Stimulated activated CD8-positive, alpha-beta memory T cell treated with anti-CD3 and anti-CD28 coated beads, Interleukin-7, amount 100 ng/mL, for 1 hour (primary cell): ENCODE measurements at regions not wholly inside any gene's neighbourhood (a gene's known extent, or its start where the extent isn't known, plus 50 kb on each side); places are given as distances from the start of the nearest gene placed in this dataset.
A peak's percentile ranks its signal among the peaks of the same experiment; 100 is the strongest.
"Not testable (repeated sequence)": the region's sequence is repeated elsewhere in the genome, so short reads cannot be mapped to it uniquely, and the experiment has no call there.

ENCODE experiments used
- DNase-seq, 2 donors: peaks; one replicate each; pipeline ENCODE4 v3.0.0-alpha.2; 2020; ENCODE audit warnings: low read depth in 2 of 2

- no peak for DNase-seq
Measured at GRCh38 chr9:21533597-21533996, 51.5 kb upstream of the IFNE start.

- DNase-seq, result no peak
Measured at GRCh38 chr9:21535396-21535795, 53.3 kb upstream of the IFNE start.

- DNase-seq, result no peak
Measured at GRCh38 chr9:21542787-21543186, 60.7 kb upstream of the IFNE start.

DNA sequence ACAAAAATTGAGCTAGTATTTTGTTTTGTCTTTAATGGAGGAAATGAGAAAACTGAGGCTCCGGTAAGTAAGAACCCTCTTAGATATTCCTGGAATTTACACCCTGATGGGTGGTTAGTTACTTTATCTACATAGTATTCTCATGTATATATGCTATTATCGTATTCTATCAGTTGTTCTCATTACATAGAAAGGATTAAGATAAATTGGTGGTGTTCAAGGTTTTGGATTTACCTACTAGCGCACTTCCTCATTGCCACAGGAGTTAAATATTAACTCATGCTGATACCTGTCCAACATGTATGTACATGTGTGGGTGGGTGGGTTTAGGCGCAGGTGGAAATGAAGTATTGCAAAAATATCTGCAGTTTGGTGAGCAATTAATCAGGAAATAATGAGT, 61.1 kb upstream of the IFNE start:
- no peak for DNase-seq

- DNase-seq, result not testable (repeated sequence)
Measured at GRCh38 chr9:21543816-21544215, 61.7 kb upstream of the IFNE start.

DNA sequence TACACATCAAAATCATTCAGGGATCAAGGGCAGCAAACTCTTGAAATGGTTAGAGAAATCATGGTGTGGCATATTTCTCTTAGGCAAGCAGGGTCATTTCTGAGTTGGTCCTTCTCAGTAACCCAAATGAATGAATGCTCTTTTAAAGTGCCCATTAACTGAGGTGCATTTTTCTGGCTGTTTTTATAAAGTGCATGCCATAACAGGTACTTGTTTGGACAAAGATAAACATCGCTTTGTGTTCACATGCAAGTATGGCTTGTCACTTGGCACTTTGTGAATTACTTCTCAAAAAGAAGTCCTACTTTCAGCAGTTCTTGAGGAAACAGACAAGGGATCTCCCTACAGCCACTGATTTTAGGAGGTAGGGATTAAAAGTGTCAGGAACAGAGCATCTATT, 64.8 kb upstream of the IFNE start:
- DNase-seq, result no peak

DNA sequence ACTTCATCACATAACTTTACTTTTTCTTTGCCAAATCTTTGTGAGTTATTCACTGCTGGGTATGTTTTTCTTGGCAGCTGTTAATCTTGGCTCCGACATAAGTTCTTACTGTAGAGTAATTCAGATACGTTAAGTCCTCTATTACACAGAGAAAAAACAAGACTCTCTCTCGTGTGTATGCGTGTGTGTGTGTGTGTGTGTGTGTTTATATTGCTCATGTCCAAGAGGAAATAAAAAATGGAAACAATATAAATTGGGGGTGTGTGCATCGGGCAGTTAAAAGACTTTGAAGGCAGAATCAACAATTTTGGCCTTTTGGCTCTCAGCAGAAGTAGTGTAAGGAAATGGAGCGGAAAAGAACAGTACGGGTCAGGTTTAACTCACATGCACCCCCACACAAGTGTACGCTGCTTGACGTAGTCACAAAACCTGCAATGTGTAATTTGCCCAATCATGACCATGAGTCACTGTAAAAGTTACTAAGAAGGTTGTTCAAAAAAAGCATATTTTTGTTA, 67.2 kb upstream of the IFNE start:
- no peak for DNase-seq

GRCh38 chr9:21549890-21550289, 67.8 kb upstream of the IFNE start:
- DNase-seq, result no peak

DNA sequence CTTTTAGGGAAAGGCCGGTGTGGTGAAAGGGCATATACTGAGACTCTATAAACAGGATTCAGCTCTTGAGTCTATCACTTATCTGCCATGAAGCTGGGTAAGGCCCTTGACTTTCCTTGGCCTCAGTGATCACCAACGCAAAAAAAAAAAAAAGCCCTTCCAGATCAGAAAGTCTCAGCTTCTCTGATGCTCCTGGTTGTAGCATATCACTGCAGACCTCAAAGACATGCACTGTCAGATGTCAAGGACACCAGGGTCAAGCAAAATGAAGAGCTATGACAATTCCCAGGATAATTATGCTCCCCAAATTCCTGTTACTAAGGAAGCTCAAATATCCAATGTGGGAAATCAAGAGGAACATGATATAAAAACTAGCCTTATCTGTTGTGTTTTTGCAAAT, 68.3 kb upstream of the IFNE start:
- DNase-seq, result no peak

GRCh38 chr9:21551401-21551800, 69.3 kb upstream of the IFNE start:
- no peak for DNase-seq

- DNase-seq, result no peak
Measured at GRCh38 chr9:21552244-21553170, 70.4 kb upstream of the IFNE start.

DNA sequence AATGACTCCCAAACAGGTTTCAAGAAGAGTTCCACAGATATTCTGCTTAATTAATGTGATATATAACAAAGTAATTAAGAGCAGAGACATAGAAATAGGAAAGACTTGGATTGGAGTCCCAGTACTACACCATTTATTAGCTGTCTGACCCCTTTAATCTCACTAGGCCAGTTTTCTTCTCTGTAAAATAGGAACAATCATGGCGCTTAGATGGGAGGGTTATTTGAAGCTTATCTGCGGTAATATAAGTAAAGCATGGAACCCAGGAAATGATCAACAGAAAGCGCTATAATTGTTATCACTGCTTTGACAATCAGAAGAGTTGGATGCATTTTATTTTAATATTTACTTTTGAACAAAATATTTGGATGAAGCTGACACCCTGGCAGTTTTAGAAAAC, 71.3 kb upstream of the IFNE start:
- DNase-seq, result no peak

DNA sequence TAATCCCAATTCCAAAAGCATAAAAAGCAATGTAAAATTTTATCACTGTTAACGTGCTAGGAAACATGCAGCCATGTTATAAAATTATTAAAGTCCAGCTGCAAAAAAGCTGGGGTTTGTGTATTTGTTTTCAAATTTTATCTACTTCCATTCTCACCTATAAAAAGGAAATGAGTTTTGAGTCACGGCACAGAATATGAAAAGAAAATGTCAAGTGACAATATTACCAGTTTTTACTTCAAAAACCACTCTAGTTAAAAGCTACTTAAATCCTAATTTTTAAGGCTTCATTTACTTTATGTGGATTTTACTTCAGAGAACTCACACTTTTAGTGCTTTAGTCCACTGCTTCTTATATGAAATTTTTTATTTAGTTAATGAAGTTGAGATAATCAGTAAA, 72.7 kb upstream of the IFNE start:
- no peak for DNase-seq

DNA sequence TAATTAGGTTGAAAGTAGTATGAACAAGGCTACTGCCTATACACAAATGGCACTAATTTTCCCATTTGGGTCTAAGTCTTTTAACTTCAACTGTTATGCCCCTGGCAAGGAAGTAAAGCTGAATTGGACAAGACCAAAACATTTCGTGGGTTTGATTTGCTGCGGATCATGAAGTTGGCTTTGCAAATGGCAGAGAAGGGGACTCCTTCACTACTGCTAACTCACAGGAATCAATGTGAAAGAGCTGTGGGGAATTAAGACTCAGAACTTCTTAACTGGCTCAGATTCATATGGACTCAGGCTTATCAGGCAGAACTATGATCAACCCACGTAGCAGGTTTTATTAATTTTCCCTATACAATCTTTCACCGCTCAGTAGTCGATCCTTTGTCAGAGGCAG, 73.8 kb upstream of the IFNE start:
- DNase-seq, result no peak

- DNase-seq, result no peak
Measured at GRCh38 chr9:21556581-21557427, 74.7 kb upstream of the IFNE start.

- DNase-seq, result no peak
Measured at GRCh38 chr9:21557428-21557768, 75.3 kb upstream of the IFNE start.

- DNase-seq, result no peak
Measured at GRCh38 chr9:21558079-21558478, 76.0 kb upstream of the IFNE start.

GRCh38 chr9:21558615-21559401, 76.7 kb upstream of the IFNE start:
- DNase-seq, result no peak

DNA sequence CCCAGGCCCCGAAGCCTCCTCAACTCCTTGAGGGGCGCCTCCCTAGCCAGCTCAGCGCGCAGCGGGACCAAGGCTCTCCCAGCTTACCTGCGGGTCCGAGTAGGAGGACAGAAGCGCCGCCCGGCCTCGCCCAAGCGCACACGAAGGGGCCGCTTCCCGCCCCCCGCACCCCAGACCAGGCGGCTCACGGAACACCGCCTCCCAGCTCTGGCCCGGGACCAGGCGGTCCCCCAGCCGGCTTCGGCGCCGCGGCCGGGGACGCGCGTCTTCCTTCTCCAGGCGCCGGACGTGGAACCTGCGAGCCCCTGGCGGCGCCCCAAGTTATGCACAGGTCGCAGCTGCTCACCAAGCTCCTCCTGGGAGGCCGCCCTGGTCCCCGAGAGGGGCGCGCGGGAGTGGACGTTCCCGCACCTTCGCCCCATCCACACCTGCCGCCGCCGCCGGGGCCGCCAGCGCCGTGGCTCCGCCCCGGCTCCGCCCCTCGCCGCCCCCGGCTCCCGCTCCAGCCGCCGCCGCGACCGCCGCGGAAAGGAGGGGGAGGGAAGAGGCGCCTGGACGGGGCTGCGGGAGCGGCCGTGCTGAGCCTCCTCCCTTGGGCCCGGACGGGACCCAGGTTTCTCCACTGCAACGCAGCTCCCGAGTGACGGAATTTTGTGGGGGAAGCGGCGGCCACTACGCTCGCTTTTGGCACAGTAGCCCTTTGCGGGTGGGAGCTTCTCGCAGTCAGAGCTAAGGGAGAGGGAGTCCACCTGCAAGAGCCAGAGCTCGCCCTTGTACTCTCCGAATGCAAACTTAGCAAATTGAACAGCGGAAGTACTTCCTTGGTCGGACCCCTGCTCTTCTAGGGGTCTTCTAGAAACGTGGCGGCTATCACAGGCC, 77.5 kb upstream of the IFNE start:
- DNase-seq, result peak in 1 of 2 donors; percentile 14

DNA sequence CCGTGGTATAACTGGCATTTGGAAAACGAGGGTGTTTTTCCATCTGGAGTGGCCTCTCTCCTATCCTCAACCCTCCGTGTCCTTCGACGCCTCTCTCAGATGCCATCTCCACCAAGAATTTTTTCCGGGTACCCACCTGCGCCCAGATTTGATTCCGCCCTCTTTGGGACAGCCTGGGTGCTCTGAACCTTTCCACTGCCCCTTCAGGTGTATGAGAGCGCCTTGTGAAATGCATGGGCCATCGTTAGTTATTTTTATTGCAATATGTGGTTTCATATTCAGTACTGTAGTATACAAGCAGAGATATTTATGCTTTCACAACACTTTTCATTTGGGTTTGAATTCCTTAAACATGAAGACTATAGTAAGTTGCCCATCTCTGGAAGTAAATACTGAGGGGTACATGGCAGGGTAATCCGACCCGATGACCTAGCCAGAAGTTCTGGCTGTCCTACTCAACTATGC, 78.2 kb upstream of the IFNE start:
- no peak for DNase-seq

- no peak for DNase-seq
Measured at GRCh38 chr9:21561502-21561901, 79.4 kb upstream of the IFNE start.
